GM23338 (cell line): ENCODE measurements at regions not wholly inside any gene's neighbourhood (a gene's known extent, or its start where the extent isn't known, plus 50 kb on each side); places are given as distances from the start of the nearest gene placed in this dataset.

Experiments
- ATAC-seq: fragments of 200-7000 bp; cut with Tn5 transposase; 3 replicates; pipeline ENCODE4 v1.9.1; 2020
- DNase-seq: peaks from one replicate; pipeline ENCODE4 v3.0.0-alpha.2; 2015; ENCODE audit warnings: low spot score
- H2AFZ ChIP-seq: fragments of 200-600 bp; sonication (generic); 2 replicates; pipeline ENCODE4 v1.8.0; 2016; ENCODE audit warnings: antibody characterized with exemption, mild to moderate bottlenecking, moderate library complexity
- H3F3A ChIP-seq: fragments of 200-600 bp; sonication (generic); replicated peaks from 2 replicates; pipeline ENCODE4 v1.8.0; 2017; ENCODE audit warnings: antibody characterized with exemption, mixed run types, low read depth
- H3K27ac ChIP-seq: fragments of 200-600 bp; sonication (generic); 2 replicates; pipeline ENCODE4 v1.6.1; 2016; ENCODE audit warnings: low read depth
- H3K27me3 ChIP-seq: fragments of 200-600 bp; sonication (generic); 2 replicates; pipeline ENCODE4 v1.8.0; 2016; ENCODE audit warnings: mild to moderate bottlenecking, mixed run types, moderate library complexity; ENCODE audit not compliant: insufficient read depth
- H3K36me3 ChIP-seq: fragments of 200-600 bp; sonication (generic); 2 replicates; pipeline ENCODE4 v1.8.0; 2016; ENCODE audit warnings: mild to moderate bottlenecking; ENCODE audit not compliant: insufficient read depth
- H3K4me1 ChIP-seq: fragments of 200-600 bp; sonication (generic); 2 replicates; pipeline ENCODE4 v1.8.0; 2016; ENCODE audit warnings: mild to moderate bottlenecking, moderate library complexity; ENCODE audit not compliant: insufficient read depth
- H3K4me2 ChIP-seq: fragments of 200-600 bp; sonication (generic); 2 replicates; pipeline ENCODE4 v1.7.1; 2017; ENCODE audit warnings: mixed run types
- H3K4me3 ChIP-seq: fragments of 200-600 bp; sonication (generic); 2 replicates; pipeline ENCODE4 v1.6.1; 2016; ENCODE audit warnings: mixed run types
- H3K79me2 ChIP-seq: fragments of 200-600 bp; sonication (generic); replicated peaks from 2 replicates; pipeline ENCODE4 v1.8.0; 2017; ENCODE audit warnings: mild to moderate bottlenecking; ENCODE audit not compliant: insufficient read depth
- H3K9me2 ChIP-seq: fragments of 200-600 bp; sonication (generic); 2 replicates; pipeline ENCODE4 v1.8.0; 2017; ENCODE audit not compliant: insufficient read depth
- H4K20me1 ChIP-seq: fragments of 200-600 bp; sonication (generic); replicated peaks from 2 replicates; pipeline ENCODE4 v1.8.0; 2017; ENCODE audit warnings: mild to moderate bottlenecking; ENCODE audit not compliant: insufficient read depth
- H3K27ac Mint-ChIP-seq: 2 replicates; pipeline ENCODE4 v1.8.0; 2020; ENCODE audit warnings: inconsistent platforms, mild to moderate bottlenecking, moderate library complexity, mixed read lengths
- H3K27me3 Mint-ChIP-seq: 3 replicates; pipeline ENCODE4 v1.8.0; 2022; ENCODE audit warnings: low read depth, mild to moderate bottlenecking, moderate library complexity, mixed read lengths, inconsistent platforms; ENCODE audit not compliant: insufficient read depth, poor library complexity
- H3K36me3 Mint-ChIP-seq: 3 replicates; pipeline ENCODE4 v1.8.0; 2021; ENCODE audit warnings: low read depth, mild to moderate bottlenecking, inconsistent platforms, moderate library complexity, mixed read lengths
- H3K4me1 Mint-ChIP-seq: 3 replicates; pipeline ENCODE4 v1.8.0; 2020; ENCODE audit warnings: mild to moderate bottlenecking, inconsistent platforms, mixed read lengths
- H3K4me3 Mint-ChIP-seq: 3 replicates; pipeline ENCODE4 v1.8.0; 2021; ENCODE audit warnings: moderate library complexity, mild to moderate bottlenecking, inconsistent platforms, mixed read lengths
- H3K9me3 Mint-ChIP-seq: 3 replicates; pipeline ENCODE4 v1.8.0; 2020; ENCODE audit warnings: moderate library complexity, mild to moderate bottlenecking, inconsistent platforms, mixed read lengths
- CREB1 ChIP-seq: fragments of 250-450 bp; sonication (Bioruptor Pico); IDR thresholded peaks from 2 replicates; pipeline ENCODE4 v1.5.0; 2020; ENCODE audit warnings: low read depth, mild to moderate bottlenecking, moderate library complexity
- CTCF ChIP-seq, 2 experiments: fragments of 200-600 bp in 1 of 2; sonication (generic) in 1 of 2; conservative IDR thresholded peaks; 2 replicates each; pipeline versions ENCODE4 v1.5.1 to v1.6.1; 2016 to 2017; ENCODE audit warnings: antibody characterized with exemption in 2 of 2, low read depth in 2 of 2, mild to moderate bottlenecking in 2 of 2, moderate library complexity in 1 of 2
- ETS1 ChIP-seq: IDR thresholded peaks from 2 replicates; pipeline ENCODE4 v1.6.1; 2016; ENCODE audit warnings: antibody characterized with exemption
- EZH2 ChIP-seq: fragments of 200-600 bp; sonication (generic); IDR thresholded peaks from one replicate; pipeline ENCODE4 v1.8.0; 2017; ENCODE audit warnings: antibody characterized with exemption, mild to moderate bottlenecking, low read depth; ENCODE audit not compliant: unreplicated experiment
- EZH2phosphoT487 ChIP-seq: fragments of 200-600 bp; sonication (generic); IDR thresholded peaks from one replicate; pipeline ENCODE4 v1.8.1; 2018; ENCODE audit warnings: antibody characterized with exemption; ENCODE audit not compliant: unreplicated experiment
- JUNB ChIP-seq: IDR thresholded peaks from one replicate; pipeline ENCODE4 v1.6.1; 2016; ENCODE audit warnings: antibody characterized with exemption; ENCODE audit not compliant: unreplicated experiment
- POLR2AphosphoS5 ChIP-seq: IDR thresholded peaks from 2 replicates; pipeline ENCODE4 v1.6.1; 2016; ENCODE audit warnings: antibody characterized with exemption, low read depth
- REST ChIP-seq: IDR thresholded peaks from one replicate; pipeline ENCODE4 v1.6.1; 2018; ENCODE audit warnings: antibody characterized with exemption; ENCODE audit not compliant: unreplicated experiment
- ZNF114 ChIP-seq: fragments of 250-450 bp; sonication (Bioruptor Pico); IDR thresholded peaks from 2 replicates; pipeline ENCODE4 v1.5.0; 2020; ENCODE audit warnings: mild to moderate bottlenecking, moderate library complexity
- ZNF331 ChIP-seq: fragments of 250-450 bp; sonication (Bioruptor Pico); IDR thresholded peaks from 2 replicates; pipeline ENCODE4 v1.5.0; 2020; ENCODE audit warnings: low read depth, mild to moderate bottlenecking, moderate library complexity
- ZNF462 ChIP-seq: fragments of 250-450 bp; sonication (Bioruptor Pico); IDR thresholded peaks from 2 replicates; pipeline ENCODE4 v1.5.0; 2020; ENCODE audit warnings: mild to moderate bottlenecking, moderate library complexity

- TF ChIP-seq POLR2AphosphoS5 (no peak), CTCF (conservative IDR thresholded peaks at IDR 0.05; ENCODE audit: low read depth in 2 of 2) (no peak), JUNB (no peak), ZNF114 (CRISPR knock-in tag) (no peak), ZNF331 (no peak), ETS1 (no peak)
These were observed 872.4 kb downstream of the C4orf33 start (continued) for GRCh38 chr4:129968366-129968765.

- Mint-ChIP-seq H3K9me3 (no peaks in the 10 kb centered on the region; the same call in 2 of the 3 replicates), H3K4me1 (peaks cover 4% of the 10 kb centered on the region; the same call in 2 of the 3 replicates), H3K27ac (no peak overlapping the region), H3K4me3 (no peak overlapping the region), H3K27me3 (peaks cover 1% of the 10 kb centered on the region), H3K36me3 (peaks cover 20% of the 10 kb centered on the region; the same call in 2 of the 3 replicates)
- Histone ChIP-seq H4K20me1 (no peaks in the 10 kb centered on the region), H3K79me2 (no peaks in the 10 kb centered on the region), H2AFZ (no peak overlapping the region), H3K4me1 (no peaks in the 10 kb centered on the region), H3K27ac (no peak overlapping the region), H3K27me3 (no peaks in the 10 kb centered on the region), H3K4me3 (no peak overlapping the region), H3K9me2 (no peaks in the 10 kb centered on the region), H3F3A (no peaks in the 10 kb centered on the region), H3K4me2 (no peak overlapping the region), H3K36me3 (no peaks in the 10 kb centered on the region)
- ATAC-seq (no peak), DNase-seq (no peak)
- TF ChIP-seq REST (no peak), JUNB (no peak), ZNF114 (CRISPR knock-in tag) (no peak), ZNF331 (no peak), POLR2AphosphoS5 (no peak), ZNF462 (no peak), CREB1 (no peak), ETS1 (no peak), EZH2 (no peak), EZH2phosphoT487 (no peak)
These were observed 872.8 kb downstream of the C4orf33 start for GRCh38 chr4:129968778-129969177.
